ENCODE measurements at regions not wholly inside any gene's neighbourhood (a gene's known extent, or its start where the extent isn't known, plus 50 kb on each side); places are given as distances from the start of the nearest gene placed in this dataset.

DNA sequence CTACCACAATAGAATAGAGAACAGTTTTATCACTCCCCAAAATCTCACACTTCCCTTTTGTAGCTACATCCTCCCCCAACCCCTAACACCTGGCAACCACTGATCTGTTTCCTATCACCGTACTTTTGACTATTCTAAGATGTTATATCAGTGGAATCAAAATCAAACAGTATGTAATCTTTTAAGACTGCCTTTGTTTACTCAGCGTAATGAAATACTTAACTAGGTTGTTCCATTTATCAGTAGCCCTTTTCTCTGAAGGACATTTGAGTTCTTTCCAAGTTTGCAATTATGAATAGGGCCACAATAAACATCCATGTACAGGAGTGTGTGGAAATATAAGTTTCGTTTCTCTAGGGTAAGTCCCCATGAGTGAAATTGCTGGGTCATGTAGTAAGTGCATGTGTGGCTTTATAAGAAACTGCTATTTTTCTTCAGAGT is 372.3 kb downstream of the SV2B start:
- DNase-seq (ENCODE audit: low read depth) = peak; percentile 17

DNA sequence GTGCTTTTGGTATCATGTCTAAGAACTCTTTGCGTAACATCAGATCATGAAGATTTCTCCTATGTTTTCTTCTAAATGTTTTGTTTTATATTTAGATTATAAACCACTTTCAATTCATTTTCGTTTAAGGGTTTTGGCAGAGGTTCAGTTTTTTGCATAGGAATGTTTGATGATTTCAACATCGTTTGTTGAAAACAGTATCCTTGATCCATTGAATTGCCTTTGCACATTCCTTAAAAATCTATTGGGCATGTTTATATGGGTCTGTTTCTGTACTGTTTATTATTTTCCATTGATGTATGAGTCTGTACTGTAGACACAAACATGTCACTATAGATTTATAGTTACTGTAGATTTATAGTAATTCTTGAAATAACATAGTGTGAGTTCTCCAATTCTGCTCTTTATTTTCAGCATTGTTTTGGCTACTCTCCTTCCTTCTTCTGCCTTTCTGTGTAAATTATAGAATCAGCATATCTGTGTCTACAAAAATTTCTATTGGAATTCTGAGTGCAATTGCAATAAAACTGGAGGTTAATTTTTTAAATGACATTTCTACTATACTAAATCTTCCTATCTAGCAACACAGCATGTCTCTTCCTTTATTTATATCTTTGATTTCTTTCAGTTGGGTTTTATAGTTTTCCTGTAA is 374.0 kb downstream of the SV2B start:
- DNase-seq (ENCODE audit: low read depth) = peak; percentile 9

DNA sequence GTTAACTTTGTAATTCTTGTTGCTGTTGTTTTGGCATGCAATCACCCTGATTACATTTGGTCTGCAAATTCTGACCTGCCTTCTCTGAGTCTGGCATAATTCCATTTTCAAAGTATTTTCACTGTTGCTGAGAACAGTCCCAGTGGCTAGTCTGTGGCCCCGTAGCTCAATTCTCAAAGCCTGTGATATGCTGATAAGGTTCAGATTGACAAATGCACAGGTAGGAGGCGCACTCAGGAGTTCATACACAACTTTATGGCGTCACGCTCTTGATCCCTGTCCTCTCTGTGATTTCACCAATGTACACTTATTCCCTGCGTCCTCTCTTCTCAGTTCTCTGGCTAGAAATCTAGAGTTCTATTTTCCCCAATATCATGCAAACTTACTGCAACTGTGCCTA is 376.6 kb upstream of the SLCO3A1 start:
- DNase-seq (ENCODE audit: low read depth) = no peak

DNA sequence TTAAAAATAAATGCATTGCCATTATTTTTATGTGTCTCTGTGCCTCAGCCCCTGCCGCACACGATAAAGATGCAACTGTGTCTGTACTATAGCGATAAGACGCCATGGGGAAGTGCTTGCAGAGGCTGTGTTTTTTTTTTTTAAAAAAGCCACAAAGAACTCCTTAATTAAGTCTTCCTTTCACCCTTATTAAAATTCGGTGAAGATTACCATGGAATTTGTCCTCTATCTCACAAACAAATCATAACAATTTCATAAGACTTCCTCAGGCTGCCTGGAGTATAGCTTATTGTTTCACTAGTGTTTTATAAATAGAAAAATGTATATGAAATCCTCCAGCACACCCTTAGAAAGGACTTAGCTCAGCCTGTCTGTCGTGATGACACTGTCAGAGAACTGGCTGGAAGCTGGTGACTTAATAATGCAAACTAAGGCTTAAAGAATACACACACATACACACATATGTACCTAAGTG is 374.8 kb upstream of the SLCO3A1 start:
- no peak for DNase-seq (ENCODE audit: low read depth)

DNA sequence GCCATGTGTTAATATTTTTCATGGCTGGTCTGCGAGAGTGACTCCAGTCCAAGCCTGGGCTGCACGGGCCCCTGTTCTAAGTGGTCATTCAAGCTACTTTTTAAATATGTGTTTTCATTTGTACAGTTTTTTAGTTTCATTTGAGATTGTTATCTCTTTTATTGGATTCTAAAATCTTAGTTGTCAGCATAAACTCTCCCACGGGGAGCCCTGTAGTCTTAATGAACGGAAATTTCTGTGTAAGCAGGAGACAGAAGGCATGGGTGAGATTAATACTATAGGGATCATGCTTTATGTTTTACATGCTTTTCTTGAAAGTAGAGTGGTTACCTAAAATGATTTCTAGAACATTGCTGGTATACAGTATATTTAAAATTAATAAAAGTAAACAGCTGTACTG is 373.1 kb upstream of the SLCO3A1 start:
- no peak for DNase-seq (ENCODE audit: low read depth)

DNA sequence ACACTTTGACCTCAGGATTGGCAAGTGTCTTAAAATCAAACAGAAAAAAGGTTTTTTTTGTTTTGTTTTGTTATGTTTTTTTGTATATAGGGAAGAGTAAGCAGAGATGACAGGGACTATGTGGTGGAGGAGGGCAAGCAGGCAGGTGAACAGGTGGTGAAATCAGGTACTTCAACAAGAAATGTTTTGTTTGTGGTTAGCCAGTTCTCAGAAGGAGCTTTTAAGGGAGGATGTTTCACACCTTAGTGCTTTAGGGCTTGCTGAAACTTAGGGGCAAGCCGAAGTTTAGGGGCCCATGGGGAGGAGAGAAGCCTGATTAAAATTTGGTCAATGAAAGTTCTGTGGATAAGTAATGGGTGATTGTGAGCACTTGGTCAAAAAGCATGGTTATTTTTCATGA is 370.7 kb upstream of the SLCO3A1 start:
- no peak for DNase-seq (ENCODE audit: low read depth)

DNA sequence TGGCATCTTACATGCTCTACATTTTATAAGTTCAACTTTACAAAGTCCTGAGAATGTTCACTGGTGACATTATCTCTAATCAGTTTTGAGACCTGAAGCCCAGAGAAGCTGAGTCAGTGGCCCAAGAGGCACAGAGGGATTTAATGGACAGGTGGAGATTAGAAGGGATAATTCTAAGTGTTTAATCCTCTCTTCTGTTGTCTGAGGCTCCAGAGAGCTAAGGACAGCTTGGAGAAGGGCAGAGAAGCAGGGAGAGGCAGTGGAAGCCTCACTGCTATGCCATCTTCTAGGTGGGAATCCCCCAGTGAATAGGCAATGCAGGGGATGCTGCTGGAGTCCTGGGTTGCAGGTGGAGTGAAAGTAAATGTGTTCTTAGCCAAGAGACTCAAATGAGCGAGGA is 369.4 kb upstream of the SLCO3A1 start:
- DNase-seq (ENCODE audit: low read depth) = no peak

DNA sequence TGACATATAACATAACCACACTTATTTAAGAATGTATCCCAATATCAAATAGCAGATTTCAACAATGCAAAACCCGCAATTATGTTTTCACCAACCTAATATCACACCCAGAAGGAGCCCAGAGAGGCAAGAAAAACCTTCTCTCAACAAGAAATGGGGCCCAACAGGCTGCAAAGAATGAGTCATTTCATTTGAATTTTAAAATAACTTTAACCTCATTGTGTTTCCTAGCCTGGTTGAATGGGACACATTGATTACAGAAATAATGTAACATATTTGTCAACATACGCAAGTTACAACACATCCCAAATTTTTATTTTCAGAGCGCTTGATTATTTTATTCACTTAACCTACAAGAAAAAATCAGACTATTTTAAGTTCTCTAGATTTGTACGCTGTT is 365.1 kb upstream of the SLCO3A1 start:
- peak; percentile 38 for DNase-seq (ENCODE audit: low read depth)

DNA sequence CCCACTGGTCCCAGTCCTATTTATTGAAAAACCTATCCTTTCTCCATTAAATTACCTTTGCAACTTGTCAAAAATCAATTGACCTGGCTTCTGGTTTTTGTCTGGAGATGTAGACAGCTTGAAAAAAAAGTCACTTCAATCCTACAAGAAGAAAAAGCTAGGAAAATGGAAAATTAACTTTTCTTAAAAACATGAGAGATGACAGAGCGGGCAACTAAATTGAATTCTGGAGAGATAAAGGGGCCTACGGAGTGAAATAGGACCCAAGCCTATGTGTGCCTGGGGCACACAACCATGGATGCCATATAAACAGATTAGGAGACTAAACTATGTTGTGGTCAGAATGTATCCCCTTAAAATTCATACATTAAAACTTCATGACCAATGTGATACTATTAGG is 363.3 kb upstream of the SLCO3A1 start:
- no peak for DNase-seq (ENCODE audit: low read depth)

DNA sequence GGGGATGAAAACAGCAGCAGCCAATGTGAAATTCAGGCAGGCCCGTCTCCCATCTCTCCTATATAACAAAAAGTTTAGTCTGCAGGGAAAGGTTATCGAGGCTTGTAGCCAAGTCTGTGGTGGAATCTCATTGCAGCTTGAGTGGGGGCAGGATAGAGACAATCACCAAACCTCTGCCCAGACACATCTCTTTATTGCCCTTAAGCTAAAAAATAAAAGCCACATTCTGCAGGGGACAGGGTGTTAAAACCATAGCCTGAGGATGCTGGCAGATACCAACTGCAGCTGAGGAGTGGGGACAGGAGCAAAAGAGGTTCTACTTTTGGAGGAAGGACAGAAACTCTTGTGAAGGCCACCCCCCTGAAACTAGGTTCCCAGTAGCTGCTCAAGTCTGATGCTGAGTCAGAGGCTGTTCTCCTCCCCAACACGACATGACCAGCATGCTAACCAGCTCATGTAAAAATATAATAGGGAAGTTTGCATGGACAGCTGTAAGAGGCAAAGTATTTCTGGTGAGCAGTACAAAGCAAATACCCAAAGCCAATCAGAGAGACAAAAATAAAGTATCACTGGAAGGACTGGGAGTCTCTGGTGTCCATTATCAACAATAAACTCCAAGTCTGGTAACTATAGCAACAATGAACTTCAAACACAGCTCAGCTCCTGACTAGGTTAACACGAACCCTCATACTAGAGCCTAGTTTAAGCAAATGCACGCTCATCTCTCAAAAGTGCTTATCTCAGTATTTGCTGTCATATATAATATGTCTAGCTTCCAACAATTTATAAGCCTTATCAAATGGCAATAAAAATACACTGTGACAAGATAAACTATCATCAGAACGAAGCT is 362.2 kb upstream of the SLCO3A1 start:
- DNase-seq (ENCODE audit: low read depth) = peak; percentile 93

DNA sequence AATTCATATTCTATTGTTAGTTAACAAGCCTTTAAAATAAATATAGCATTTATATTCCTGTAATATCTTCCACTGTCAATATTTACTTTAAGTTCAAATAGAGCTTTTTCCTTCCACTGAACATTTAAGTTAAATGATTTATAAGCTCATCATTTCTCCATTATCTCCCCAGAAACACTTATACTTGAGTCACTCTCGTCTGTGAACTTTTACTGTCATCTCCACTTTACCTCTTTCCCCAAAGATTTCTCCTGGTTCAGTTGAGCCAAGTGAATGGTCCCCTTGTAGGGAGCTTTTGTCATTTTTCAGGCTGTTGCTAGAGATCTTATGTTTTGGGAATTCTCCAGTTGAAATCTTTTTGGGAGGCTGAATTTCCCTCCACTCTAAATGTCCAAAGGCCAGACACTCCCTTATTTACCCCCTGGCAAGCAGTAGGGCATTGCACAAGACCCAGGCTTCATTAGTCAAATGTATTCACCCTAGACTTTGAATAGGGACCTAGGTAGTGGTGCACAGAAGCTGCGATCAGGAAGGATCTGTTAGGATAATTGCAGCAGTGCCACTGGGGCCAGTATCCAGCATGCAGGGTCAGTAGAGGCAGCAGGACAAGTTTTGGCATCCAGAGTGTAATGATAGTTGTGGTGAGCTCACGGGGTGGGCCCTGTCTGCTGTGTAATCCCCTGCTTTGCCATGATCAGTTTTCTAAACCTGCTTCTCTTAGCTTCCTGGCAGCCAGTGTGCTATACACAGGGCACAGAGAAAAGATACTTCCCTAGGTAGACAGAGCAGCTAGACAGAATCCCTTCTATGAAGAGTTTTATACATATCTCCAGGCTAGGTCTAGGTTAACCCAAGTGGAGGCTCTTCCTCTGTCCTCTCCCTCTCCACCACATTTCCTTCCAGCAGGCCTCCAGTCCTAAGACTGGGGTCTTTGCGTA is 356.5 kb upstream of the SLCO3A1 start:
- no peak for DNase-seq (ENCODE audit: low read depth)

DNA sequence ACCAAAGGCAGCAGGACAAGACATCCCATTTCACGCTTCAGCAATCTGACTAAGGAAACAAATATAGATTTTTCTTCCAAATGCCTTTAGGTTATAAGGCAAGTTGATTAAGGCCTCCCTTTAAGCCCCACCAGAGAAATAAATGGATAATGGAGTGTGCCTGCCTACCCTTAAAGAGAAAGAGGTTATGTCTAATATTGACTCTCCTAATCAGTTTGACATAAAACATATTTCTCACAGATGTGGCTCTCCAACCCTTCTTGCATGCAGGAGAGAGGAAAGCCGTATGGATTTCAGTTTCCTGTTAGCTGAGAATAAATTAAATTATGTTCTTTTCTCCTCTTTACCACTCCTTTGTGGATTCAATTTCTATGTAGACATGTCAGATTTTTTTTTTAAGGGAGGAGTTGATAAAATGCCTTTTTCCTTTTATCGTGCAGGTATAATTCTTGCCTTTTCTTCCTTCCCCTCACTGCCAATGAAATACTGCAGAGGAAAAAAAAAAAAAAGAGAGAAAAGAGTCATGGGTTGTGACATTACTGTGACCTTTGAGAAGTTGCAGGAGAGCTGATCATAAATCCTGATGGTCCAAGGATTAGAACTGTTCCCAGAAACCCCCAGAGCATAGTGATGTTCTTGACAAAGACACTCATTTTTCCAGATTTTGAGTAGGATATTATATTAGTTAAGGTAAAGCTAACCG is 355.3 kb upstream of the SLCO3A1 start:
- no peak for DNase-seq (ENCODE audit: low read depth)

DNA sequence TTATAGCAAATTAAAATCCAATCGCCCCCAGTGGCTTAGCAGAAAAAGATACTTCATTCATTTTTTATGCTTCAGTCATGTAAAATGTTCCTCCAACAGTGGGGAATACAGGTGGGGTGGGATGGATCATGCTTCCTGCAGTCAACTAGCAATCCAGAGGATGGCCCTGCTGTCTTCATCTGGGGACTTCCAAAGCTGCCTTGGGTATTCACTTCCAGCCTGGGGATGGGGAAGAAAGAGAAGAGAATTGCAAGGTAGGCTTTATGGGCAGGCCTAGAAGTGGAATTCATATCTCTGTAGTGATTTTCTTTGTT is 354.8 kb upstream of the SLCO3A1 start:
- no peak for DNase-seq (ENCODE audit: low read depth)

DNA sequence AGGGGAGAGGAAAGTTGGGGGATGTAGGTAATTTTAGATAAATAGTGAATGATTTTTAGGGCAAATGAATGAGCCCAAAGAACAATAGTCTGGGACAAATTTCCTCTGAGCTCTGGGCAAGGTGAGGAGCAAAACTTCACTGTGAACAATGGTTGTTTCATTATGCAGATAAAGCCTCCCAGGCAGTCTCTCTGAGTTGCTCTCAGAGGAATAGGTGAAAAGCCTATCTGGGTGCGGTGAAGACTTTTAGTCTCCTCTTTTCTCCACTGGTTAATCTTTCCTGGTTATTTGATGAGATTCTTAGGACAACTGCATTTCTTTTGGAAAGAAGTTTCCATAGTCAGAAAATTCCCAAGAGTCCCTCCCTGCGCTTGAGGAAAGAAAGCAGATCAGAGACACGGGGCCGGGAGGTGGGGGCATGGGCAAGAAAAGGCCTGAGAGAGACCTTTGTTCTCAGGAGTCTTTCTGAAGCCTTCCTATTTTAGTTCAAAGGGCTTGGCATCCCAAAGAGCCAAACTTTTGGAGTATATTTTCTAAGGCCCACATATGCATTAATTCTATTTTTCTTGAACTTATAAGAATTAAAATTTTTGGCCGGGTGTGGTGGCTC is 353.6 kb upstream of the SLCO3A1 start:
- no peak for DNase-seq (ENCODE audit: low read depth)

DNA sequence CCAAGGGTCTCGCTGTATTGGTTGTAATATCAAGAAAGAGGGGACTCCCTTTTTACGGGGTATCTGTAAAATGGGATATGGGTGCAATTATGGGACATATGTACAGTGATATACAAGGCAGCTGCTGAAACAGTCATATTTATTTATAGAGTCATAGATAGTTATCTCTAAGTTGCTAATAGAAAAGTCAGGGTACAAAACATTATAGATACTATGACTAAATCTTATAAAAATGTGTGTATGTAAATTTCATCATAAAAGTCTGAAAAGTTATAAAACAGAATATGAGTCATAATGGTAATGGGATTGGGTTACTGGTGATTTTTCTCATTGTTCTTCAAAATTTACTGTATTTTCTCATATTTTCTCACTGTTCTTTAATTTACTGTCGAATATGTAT is 344.9 kb upstream of the SLCO3A1 start:
- DNase-seq (ENCODE audit: low read depth) = peak; percentile 17

DNA sequence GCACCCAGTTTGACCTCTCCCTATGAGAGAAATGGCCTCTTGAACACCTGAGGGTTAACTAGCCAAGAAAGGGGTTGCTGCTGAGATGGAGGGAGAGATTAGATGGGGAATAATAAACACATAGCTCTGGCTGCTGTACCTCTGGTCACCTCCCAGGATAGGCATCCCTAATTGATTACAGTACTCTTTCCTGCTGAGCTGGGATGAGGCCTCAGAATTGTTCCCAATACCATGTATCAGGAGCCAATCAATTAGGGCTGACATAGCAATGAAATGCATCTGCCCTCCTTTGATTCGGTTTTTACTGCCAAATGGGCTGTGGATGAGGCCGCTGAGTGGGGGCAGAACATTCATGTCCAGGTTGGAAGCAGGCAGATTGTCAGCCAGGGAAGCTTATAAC is 339.4 kb upstream of the SLCO3A1 start:
- DNase-seq (ENCODE audit: low read depth) = no peak

DNA sequence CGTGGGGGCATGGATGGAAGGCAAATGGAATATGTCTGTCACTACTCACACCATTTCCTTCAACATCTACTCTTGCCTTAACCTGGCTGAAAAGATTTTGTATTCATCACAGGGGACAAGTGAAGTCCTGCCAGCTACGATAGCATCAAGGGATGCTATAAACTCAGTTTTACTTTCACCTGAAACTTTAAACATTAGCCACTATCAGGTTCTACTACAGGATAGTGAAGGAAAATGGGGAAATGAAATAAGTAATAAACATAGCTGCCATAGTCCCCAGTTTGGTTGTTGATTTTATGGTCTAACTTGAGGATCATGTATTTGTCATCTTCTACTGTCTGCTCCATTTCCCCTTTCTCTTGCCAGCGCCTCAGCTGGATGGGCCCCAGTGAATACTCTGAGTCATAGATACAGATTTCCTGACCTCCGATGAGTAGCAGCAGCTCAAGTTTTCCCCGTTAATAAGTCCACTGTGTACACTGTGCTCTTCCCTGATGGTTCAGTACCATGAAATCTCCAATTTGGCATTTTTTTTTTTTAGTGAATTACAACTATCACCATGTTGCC is 338.2 kb upstream of the SLCO3A1 start:
- peak; percentile 93 for DNase-seq (ENCODE audit: low read depth)

DNA sequence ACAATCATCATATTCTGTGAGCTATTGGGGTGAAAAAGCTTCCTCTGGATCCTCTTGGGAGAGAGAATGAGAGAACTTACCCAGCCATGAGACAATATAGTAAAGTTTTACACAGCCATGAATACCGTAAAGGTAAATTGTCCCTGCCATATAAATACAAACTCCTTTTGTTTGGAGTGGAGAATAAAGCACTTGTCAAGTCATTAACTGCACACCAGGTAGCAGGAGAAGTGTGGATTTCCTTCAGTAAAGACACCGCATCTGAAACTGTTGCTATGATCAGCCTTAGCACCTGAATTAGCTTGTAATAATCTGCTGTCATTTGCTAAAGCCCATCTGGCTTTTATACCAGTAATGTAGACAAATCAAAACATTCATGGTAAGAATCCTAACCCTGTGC is 336.6 kb upstream of the SLCO3A1 start:
- DNase-seq (ENCODE audit: low read depth) = no peak

DNA sequence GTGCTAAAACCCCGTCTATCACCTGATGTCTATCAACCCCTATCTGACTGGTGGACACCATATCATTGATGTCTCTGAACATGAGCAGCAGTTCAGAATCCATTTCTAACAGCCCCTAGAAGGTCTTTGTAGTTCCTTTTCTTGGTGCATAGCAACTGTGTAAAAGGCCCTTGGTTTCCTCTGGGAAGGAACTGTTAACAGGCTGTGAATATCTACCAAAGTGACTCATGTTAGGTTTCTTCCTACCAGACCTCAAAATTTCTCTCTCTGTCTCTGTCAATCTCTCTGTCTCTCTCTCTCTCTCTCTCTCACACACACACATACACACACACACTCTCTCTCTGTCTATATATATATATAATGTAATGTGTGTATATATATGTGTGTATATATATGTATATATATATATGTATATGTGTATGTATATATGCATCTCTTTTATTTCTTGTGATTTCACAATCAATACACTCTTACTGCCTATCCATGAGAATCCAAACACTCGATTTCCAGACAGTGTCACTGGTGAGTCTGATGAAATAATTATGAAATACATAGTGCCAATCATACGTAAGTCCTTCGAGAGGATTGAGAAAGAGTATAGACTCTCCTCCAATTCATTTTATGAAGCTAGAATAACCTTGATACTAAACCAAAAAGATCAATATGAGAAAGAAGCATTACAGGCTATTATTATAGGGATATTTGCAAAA is 335.9 kb upstream of the SLCO3A1 start:
- peak; percentile 58 for DNase-seq (ENCODE audit: low read depth)

DNA sequence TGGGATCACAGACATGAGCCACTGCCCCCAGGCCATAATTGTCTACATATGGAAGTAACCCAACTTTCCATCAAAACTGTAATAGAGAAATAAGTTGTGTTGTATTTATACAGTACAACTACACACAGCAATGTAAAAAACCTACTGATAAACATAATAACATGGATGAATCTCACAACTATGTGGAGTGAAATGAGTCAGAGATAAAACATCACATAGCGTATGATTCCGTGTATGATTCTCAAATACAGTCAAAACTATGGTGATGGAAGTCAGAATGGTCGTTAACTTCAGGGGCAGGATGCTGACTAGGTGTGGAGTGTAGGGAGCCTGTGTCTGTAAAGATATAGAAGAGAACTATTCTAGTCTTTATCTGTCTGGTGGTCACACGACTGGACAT is 332.7 kb upstream of the SLCO3A1 start:
- no peak for DNase-seq (ENCODE audit: low read depth)

Data from RPMI7951 (cell line).